Retina (tissue), 1 donor: ENCODE measurements at regions not wholly inside any gene's neighbourhood (a gene's known extent, or its start where the extent isn't known, plus 50 kb on each side); places are given as distances from the start of the nearest gene placed in this dataset.
"Not testable (repeated sequence)": the region's sequence is repeated elsewhere in the genome, so short reads cannot be mapped to it uniquely, and the experiment has no call there.

Experiments used
- DNase-seq: peaks from one replicate; pipeline ENCODE4 v3.0.0-alpha.2; 2016

DNA sequence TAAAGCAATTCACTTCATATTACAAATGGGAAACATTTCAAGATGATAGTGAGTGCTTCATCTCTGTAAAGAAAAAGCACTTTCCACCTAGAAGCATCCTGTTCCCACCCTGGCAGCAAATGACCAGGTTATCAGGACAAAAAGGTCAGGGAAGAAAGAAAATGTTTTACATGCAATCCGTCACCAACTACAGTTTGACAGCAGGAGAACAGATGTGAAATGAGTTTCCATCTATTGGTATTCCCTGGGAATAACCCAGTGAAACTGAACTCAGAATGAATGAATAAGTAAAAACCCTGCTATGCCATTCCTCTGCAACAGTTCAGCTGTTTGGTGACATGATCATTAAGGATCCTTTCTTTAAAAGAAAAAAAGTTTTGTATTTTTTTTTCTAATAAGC lies 67.6 kb downstream of the HTR1A start:
- no peak for DNase-seq

DNA sequence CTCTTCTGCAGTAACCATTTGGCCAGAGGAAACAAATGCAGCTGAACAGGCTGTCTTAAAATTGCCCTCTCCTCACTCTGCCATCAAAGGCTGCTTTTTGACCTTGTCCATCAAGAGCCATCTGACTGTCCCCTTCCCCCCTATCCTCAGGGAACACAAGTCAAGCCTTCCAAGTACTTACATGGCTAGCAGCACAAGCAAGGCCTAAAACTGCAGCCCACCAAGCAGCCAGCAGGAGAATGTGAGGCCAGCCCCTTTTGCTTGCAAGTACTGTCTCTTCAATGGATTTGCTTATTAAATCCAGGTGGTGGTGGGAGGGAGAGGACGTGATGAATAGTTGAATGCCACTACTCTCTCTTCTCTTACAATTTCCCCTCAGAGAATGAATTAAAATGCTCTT lies 83.5 kb downstream of the HTR1A start:
- no peak for DNase-seq

DNA sequence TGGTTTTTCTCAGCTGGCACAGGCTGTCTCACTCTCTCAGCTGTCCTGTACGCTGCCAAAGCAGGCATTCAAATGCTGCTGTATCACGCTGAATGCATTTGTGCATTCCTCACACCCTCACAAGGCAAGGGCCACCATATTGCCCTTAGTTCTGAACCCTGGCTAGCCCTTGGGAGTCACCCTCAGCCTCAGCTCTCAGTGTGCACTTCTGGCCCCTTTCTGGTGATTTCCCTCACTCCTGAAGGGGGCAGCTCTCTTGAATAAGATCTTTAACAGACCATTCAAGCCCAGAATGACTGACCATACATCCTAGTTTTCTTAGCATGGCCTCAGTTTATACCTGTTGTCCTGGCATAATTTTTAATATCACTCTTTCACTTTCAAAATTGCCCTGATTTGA lies 84.3 kb downstream of the HTR1A start:
- no peak for DNase-seq

DNA sequence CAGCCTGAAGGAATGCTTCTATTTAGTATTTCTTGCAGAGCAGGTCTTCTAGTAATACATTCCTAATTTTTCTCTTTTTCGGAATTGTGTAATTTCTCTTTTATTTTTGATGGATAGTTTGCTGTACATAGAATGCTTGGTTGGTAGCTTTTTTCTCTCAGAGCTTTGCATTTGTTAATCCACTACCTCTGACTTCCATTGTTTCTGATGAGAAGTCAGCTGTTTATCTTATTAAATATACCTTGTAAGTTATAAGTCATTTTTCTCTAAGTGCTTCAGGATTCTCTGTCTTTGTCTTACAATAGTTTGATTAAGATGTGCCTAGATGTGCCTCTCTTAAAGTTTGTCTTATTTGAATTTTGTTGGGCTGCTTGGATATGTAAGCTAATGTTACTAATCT lies 101.9 kb downstream of the HTR1A start:
- no peak for DNase-seq

DNA sequence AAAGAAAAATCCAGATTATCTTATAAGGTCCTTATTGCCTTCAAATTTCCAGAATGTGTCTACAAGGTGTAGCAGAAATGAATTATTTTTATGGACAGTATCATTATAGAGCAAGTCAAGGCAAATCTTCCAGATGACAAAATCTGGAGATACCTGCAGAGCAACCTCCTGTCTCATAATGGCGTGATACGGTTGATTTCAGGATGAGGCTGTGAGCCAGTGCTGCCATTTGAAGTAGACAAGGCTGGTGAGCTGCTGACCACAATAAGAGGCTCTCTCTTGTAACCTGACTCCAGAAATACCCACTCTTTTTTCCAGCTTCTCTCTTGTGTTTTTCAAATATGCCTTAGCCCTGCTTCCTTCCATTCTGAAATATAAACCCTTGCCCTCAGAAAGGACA lies 108.2 kb downstream of the HTR1A start:
- DNase-seq = no peak

DNA sequence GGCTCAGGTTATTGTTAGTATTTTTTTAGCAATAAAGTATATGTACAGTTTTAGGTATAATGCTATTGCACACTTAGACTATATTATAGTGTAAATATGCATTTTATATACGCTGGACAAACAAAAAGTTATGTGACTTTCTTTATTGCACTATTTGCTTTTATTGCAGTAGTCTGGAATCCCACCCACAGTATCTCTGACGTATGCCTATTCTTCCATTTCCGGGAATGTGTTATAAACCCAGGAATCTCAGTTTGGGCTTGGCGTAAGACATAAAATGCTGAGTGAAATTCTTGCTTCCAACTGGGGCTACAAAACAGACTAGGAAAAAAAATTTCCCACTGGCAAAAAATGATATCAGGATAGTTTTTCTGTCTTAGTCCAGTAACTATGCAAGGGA lies 119.1 kb downstream of the HTR1A start:
- no peak for DNase-seq

DNA sequence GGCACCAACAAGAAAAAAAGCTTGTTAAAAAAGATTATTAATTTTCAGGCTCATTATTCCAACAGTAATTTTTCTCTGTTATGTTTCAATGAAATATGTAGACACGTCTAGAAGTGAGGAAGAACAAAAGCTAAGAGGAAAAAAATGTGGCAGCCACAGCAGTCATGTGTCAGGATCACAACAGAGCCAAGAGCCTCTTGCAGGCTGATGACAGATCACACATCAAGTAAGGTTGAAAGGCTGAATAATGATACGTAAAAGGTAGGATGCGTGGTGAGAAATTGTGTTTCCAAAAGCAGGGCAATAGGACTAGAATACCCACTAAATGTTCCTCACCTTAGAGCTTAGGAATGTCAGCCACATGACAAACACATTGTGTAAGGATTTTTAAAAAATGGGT lies 124.8 kb downstream of the HTR1A start:
- no peak for DNase-seq

DNA sequence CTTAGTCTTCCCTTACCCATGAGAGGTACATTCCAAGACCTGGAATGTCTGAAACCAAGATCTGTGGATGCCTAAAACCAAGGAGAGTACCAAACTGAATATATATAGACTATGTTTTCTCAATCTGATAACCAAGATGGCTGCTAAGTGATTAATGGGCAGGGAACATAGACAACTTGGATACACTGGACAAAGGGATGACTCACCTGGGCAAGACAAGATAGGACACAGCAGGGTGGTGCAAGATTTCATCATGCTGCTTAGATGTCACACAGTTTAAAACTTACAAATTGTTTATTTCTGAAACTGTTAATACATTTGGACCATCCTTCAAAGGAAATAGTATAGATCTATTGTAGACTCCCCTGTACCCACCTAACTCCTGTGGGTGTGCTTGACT lies 130.9 kb downstream of the HTR1A start:
- no peak for DNase-seq

DNA sequence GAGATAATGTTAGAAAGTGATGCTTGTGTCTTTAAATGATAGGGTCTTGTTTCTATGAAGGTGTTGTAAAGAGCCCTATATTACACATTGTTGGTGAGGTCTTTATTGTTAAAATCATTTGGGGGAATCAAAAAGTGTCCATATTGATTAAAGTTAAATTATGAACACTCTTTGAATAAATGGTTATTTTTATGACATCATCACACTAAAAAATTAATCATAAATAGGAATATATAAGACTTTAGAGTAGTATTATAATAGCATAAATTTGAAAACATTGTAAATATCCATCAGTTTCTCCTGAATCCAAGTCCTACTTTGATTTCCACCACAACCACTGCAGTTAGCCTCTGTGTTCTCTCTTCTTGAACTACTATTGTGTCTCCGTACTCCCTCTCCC lies 136.3 kb downstream of the HTR1A start:
- DNase-seq = no peak

DNA sequence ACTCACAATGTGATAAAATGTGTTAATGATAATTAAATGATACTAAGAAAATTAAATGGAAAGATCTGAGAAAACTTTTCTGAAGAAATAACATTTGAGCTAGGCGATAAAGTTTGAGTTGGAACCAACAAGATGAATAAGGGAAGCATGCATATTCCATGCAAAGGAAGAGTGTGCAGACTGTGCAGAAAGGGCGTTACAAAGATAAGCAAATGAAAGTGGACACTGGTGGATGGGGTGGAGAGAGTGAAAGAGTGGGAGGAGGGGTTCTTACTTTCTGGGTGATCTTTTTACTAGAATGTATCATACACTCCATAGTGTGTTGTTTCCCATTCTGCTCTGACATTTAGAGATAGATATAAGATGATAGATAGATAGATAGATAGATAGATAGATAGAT lies 138.7 kb downstream of the HTR1A start:
- no peak for DNase-seq

DNA sequence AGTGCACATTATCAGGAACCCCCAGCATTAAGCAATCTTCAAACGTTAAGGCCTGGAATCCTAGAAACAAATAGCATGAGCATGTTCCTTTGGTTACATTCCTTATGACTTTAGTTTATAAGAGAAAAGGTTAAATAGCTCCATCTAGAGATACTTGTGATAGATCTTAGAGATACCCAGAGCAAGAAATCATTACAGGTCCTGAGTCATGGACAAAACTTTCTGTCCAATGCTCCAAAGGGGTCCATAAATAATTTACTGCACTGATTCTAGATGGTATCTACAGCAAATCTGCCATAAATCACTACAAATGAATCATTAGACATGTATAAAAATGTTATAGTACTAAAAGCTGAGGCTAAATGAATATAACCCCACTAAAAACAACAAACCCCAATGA lies 139.6 kb downstream of the HTR1A start:
- no peak for DNase-seq

DNA sequence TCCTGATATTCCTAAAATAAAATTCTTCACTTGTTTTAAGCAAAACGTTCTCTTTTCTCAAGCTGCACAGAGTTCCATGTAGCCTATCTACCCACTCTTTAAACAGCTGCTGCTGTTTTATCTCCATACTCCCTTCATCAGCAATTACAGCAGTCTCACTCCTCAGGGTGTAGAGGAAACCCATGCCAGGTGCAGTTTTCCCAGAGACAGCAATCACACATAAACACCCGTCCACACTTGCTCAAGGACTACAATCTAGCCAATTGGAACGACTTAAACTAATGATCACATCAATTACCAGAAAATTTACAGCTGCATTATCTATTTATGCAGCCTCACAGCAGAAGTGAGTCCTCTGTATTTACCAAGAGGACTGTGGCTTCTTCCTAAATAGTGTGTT lies 141.7 kb downstream of the HTR1A start:
- DNase-seq = peak; percentile 6

DNA sequence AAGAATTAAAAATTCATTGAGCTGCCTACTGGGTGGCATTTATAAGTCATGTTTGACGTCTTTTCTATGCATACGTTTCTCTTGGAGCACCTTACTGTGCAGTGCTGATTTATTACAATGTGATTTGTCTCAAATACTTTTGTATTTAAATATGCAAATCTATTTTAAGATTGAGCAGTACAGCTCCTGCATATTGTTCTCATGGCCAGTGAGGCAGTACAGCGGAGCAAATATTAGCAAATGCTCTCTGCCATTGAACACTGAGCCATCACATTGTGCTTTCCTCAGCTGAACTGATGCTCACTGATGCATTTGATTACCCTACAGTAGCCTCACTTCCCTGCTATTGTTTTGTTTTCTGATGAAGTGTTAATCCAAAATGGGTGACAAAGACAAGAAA lies 149.6 kb downstream of the HTR1A start:
- DNase-seq = no peak

DNA sequence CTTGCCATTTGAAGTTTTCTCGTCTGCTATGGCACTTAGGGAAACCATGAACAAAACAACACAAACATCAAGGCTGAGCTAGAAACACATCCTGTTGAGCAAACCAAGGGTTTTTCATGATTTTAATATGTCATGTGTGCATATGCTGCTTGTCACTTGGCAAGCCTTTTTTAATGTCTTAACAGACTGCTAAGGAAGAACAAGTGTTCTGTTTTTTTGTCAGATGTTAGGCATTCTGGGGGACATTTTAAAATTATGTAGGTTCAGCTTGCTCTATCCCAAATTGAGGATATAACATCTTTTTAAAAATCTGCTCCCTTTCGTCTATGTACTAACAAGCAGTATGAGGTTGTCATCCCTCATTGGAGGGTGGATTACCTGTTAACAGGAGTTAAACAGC lies 150.3 kb downstream of the HTR1A start:
- DNase-seq = no peak

DNA sequence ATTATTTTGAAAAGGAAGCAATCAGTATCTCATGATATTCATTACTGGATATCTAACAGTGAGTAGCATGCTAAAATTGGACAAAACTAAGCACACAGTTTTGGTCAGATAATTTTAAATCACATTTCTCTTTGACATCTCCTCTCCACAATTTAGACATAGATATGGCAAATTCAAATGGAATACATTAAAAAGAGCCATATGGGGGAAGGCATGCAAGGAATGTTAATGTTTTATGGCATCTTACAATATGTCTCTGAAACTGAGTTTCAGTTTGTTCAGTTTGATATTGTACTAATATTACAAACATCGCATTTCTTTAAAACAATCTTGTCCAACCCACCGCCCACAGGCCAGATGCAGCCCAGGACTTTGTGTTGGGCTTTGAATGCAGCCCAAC lies 151.0 kb downstream of the HTR1A start:
- no peak for DNase-seq

DNA sequence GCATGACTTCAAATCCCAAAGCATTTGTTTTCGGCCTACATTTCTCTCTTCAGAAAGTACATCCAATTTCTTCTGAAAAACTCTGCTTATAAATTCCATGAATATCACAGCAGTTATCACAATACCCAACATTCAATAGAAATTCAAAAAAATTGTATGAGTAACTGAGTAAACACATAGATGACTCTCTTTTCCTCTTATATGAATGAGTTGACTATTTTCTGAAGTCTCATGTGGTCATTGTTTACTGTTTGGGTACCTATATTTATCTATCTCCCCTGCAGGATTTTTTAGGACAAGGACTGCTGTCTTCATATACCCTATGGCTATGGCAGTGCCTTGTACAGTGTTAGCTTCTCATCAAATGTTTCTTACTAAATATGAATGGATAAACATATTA lies 157.1 kb downstream of the HTR1A start:
- no peak for DNase-seq

DNA sequence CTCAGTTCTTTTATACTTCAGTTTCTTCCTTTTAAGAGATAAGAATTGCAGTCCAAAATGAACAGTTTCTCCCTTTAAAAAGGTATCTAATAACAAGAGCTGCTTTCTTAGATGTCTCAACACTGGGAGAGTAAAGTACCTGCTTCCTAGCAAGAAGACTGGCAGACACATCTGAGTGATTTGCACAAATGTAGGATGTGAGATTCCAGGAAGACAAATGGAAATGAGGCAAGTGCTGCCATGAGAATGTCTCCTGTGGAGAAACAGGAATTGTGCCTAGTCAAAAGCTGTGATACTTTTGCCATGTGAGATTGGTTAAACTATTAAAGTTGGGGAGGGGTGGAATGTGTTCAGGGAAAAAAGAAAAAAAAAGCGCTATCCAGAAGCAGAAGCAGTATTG lies 159.1 kb downstream of the HTR1A start:
- DNase-seq = no peak

DNA sequence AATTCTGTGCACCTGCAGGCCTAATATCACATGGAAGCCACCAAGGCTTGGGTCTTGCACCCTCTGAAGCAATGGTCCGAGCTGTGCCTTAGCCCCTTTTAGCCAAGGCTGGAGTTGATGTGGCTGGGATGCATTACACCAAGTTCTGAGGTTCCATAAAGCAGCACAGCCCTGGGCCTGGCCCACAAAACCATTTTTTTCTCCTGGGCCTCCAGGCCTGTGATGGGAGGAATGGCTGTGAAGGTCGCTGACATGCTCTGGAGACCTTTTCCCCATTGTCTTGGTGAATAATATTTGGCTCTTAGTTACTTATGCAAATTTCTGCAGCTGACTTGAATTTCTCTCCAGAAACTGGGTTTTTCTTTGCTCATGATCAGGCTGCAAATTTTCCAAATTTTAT lies 167.3 kb downstream of the HTR1A start:
- no peak for DNase-seq

DNA sequence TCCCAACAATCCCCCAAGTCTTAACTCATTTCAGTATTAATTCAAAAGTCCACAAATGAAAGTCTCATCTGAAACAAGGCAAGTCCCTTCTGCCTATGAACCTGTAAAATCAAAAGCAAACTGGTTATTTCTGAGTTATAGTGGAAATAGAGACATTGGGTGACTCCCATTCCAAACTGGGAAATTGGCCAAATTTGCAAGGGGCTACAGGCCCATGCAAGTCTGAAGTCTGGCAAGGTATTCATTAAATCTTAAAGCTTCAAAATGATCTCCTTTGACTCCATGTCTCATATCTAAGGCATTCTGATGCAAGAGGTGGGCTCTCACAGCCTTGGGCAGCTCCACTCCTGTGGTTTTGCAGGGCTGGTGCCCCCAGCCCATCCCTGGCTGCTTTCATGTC lies 167.9 kb downstream of the HTR1A start:
- DNase-seq = no peak

DNA sequence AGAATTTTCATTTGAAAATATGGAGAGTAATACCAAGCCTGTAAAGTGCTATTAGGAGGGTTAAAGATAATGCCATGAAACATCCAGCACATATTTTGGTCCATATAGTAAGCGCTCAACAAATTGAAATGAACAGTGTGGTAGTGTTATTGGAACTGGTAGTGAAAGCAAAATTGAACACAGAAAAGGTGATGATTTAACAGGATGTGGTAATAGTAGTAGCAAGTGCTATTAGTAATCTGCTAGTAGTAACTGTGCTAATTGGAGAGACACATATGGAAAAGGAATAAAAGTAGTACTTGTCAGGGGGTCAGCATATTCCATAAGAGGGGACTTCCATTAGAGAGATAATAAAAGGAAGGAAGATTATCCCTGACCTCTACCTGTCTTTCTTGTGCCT lies 187.3 kb downstream of the HTR1A start:
- DNase-seq = no peak

DNA sequence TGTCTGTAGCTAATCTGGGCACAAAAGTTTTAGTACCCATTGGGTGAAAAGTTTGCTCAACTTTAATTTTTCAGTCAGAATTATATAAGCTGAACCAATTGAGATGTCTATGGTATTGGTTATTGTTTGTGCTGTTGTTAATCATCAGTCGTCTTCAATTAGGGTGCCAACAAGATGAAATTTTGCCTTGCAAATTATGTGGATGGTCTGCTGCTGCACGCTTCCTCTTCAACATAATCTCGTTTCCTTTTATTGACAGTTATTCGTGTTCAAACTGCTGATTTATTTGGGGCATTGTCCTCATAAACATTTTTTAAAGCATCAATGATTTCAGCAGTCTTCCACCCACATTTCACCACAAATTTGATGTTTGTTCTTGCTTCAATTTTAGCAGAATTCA lies 194.0 kb downstream of the HTR1A start:
- no peak for DNase-seq

DNA sequence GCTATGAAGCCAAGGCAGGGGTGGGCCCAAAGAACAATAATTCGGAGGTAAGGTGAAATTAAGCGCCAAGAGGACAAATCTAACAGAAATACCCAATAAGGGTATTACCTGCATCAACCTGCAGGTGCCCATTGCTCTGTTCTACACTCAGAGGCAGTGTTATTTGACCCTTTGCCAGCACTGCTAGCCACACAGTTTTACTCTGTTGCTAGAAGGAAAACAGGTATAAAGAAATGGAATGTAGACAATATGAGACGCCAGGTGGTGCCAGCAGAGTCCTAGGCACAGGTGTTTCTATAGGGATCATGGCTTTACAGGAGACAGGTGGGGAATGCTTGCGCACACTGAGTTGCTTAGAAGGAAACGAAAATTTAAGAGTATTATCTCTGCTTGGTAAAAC lies 201.3 kb downstream of the HTR1A start:
- DNase-seq = no peak

DNA sequence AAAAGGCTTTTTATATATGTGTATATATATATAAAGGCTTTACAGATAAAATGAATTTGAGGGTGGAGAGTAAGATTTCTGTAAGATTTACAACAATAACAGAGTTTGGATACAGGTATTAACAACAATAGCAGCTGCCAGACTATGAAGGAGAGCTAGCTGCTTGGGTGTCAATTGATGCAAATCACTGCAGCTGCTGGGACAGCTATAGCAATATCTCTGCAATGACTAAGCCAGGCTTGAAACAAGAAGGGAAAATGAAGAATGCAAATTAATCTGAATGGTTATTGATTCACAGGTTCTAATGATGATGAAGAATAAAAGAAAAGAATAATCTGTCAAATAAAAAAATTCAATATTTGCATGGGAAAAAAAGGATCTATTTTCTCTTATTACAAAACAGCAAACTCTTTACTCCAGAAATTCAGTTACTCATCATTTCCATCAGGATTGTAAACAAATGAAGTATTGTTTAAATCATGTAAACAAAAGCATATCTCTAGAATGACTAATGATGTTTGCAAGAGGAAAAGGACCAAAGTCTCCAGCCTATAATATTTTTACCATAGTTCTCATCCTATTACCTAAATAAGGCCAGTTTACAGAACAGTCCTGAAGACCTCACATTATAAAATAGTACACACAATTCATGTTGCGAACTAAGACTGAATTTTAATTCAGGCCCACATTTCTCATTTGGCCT lies 219.0 kb downstream of the HTR1A start:
- DNase-seq = no peak

DNA sequence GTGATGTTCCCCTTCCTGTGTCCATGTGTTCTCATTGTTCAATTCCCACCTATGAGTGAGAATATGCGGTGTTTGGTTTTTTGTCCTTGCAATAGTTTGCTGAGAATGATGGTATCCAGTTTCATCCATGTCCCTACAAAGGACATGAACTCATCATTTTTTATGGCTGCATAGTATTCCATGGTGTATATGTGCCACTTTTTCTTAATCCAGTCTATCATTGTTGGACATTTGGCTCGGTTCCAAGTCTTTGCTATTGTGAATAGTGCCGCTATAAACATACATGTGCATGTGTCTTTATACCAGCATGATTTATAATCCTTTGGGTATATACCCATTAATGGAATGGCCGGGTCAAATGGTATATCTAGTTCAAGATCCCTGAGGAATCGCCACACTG lies 229.4 kb downstream of the HTR1A start:
- DNase-seq = not testable (repeated sequence)

DNA sequence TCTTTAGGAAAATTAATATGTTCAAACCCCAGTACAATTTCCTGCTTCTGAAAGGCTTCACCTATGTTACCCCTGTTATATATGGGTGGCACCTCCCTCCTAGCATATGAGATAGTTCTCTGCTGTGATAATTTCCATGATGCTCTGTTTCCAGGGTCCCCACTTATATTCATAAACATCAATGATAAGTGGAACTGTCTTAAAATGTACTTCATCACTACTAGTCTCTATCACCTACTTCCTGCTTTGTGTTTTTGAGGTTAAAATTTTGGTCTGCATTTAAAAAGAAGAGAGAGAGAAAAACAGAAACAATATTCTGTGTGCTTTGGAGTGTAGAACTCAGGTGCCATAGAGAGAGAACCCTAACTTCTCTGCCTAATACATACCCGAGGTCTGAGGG lies 234.7 kb downstream of the HTR1A start:
- DNase-seq = no peak

DNA sequence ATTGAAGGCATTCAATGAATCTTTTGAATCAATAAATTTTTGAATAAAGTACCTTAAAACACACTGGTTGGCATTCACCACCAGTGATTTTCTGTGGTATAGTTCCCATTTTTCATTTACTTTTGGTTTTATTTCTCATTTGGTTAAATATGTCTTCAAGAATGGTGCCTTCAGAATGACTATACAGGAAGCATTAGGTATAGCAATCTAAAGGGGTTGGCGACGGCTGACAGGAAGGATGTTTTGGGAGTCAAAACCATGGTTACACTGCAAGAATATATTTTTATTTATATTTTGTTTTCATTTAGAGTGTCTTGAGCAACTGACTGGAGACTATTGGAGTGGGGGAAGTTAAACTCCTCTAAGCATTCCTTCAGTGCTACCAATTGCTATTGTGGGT lies 235.7 kb downstream of the HTR1A start:
- no peak for DNase-seq
